Astrocyte (in vitro differentiated cells and primary cell): ENCODE measurements at regions not wholly inside any gene's neighbourhood (a gene's known extent, or its start where the extent isn't known, plus 50 kb on each side); places are given as distances from the start of the nearest gene placed in this dataset.

Experiments
- DNase-seq: peaks from one replicate; pipeline ENCODE4 v3.0.0-alpha.2; 2010; ENCODE audit warnings: low read depth
- FAIRE-seq: peaks from 2 replicates; lab custom pipeline; 2011; peaks lifted over from hg19 to GRCh38; lab: Jason Lieb, UNC
- H2AFZ ChIP-seq: 2 replicates; pipeline ENCODE4 v1.6.0; 2012; ENCODE audit warnings: low read depth, low read length, inconsistent platforms
- H3K27ac ChIP-seq: 2 replicates; pipeline ENCODE4 v1.5.1; 2011; ENCODE audit warnings: low read depth, low read length, inconsistent platforms
- H3K27me3 ChIP-seq: 2 replicates; pipeline ENCODE4 v1.6.0; 2011; ENCODE audit warnings: low read length, inconsistent platforms; ENCODE audit not compliant: insufficient read depth
- H3K36me3 ChIP-seq: 2 replicates; pipeline ENCODE4 v1.5.1; 2011; ENCODE audit warnings: low read length, inconsistent platforms; ENCODE audit not compliant: insufficient read depth
- H3K4me1 ChIP-seq: 2 replicates; pipeline ENCODE4 v1.5.1; 2011; ENCODE audit warnings: low read length, inconsistent platforms; ENCODE audit not compliant: insufficient read depth
- H3K4me2 ChIP-seq: 2 replicates; pipeline ENCODE4 v1.6.0; 2012; ENCODE audit warnings: low read length, inconsistent platforms
- H3K4me3 ChIP-seq: 2 replicates; pipeline ENCODE4 v1.5.1; 2011; ENCODE audit warnings: low read depth, mild to moderate bottlenecking, low read length, inconsistent platforms; ENCODE audit not compliant: insufficient read depth
- H3K79me2 ChIP-seq: 2 replicates; pipeline ENCODE4 v1.6.0; 2012; ENCODE audit warnings: mild to moderate bottlenecking, low read length, inconsistent platforms; ENCODE audit not compliant: insufficient read depth
- H3K9ac ChIP-seq: 2 replicates; pipeline ENCODE4 v1.6.0; 2012; ENCODE audit warnings: mild to moderate bottlenecking, low read length, inconsistent platforms
- H3K9me3 ChIP-seq: 2 replicates; pipeline ENCODE4 v1.5.1; 2012; ENCODE audit warnings: low read depth, mild to moderate bottlenecking, low read length, inconsistent platforms; ENCODE audit not compliant: insufficient read depth
- H4K20me1 ChIP-seq: 2 replicates; pipeline ENCODE4 v1.6.0; 2012; ENCODE audit warnings: low read length, inconsistent platforms; ENCODE audit not compliant: insufficient read depth
- H3K27ac Mint-ChIP-seq: one replicate; pipeline ENCODE4 v1.8.0; 2021; ENCODE audit warnings: mild to moderate bottlenecking, mixed read lengths; ENCODE audit not compliant: unreplicated experiment
- H3K27me3 Mint-ChIP-seq: one replicate; pipeline ENCODE4 v1.8.0; 2021; ENCODE audit warnings: low read depth, mixed read lengths; ENCODE audit not compliant: unreplicated experiment
- H3K36me3 Mint-ChIP-seq: one replicate; pipeline ENCODE4 v1.8.0; 2021; ENCODE audit warnings: low read depth, mixed read lengths; ENCODE audit not compliant: unreplicated experiment
- H3K4me1 Mint-ChIP-seq: one replicate; pipeline ENCODE4 v1.8.0; 2021; ENCODE audit warnings: low read depth, mixed read lengths; ENCODE audit not compliant: unreplicated experiment
- H3K4me3 Mint-ChIP-seq: one replicate; pipeline ENCODE4 v1.8.0; 2021; ENCODE audit warnings: mild to moderate bottlenecking, moderate library complexity, mixed read lengths; ENCODE audit not compliant: unreplicated experiment
- H3K9me3 Mint-ChIP-seq: one replicate; pipeline ENCODE4 v1.8.0; 2021; ENCODE audit warnings: mild to moderate bottlenecking, mixed read lengths; ENCODE audit not compliant: unreplicated experiment
- EZH2 ChIP-seq: IDR thresholded peaks from 2 replicates; pipeline ENCODE4 v1.6.1; 2012; ENCODE audit warnings: mild to moderate bottlenecking, low read length, inconsistent platforms; ENCODE audit not compliant: insufficient read depth
- TF ChIP-seq, protein P1 (sequence below): IDR thresholded peaks from 2 replicates; pipeline ENCODE4 v1.5.1; 2011; ENCODE audit warnings: low read depth, mild to moderate bottlenecking, inconsistent platforms, low read length, moderate library complexity; ENCODE audit not compliant: insufficient read depth

DNA sequence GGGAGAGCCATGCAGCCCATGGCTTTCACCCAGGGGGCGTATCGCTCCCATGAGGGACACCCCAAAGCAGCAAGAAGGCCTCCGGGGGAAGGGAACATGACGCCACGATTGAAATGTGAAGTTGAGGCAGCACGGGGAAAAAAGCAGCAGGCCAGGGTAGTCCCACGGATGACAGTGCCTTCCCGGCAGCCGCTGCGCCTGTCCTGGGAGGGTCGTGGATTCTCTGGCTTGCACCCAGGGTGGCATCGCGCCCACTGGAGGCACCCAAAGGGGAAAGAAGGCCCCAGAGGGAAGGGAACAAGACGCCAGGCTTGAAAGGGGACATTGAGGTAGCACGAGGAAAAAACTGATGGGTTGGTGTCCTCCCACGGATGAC, 161.6 kb upstream of the ALG10B start:
- H3K4me3 ChIP-seq: no peak overlapping the region
- Mint-ChIP-seq H3K4me3 (no peak overlapping the region), H3K27me3 (no peaks in the 10 kb centered on the region), H3K36me3 (no peaks in the 10 kb centered on the region), H3K4me1 (no peaks in the 10 kb centered on the region), H3K27ac (no peak overlapping the region), H3K9me3 (peaks cover 16% of the 10 kb centered on the region)
- no peak overlapping the region for H3K27ac ChIP-seq
- no peaks in the 10 kb centered on the region for H3K27me3 ChIP-seq
- no peaks in the 10 kb centered on the region for H3K79me2 ChIP-seq
- H3K4me2 ChIP-seq: no peak overlapping the region
- FAIRE-seq (no peak), DNase-seq (no peak)
- no peak overlapping the region for H2AFZ ChIP-seq
- H3K4me1 ChIP-seq: no peaks in the 10 kb centered on the region
- peaks cover 8% of the 10 kb centered on the region for H3K9me3 ChIP-seq
- no peak overlapping the region for H3K9ac ChIP-seq
- TF ChIP-seq EZH2: no peak
- TF ChIP-seq, protein P1, sequence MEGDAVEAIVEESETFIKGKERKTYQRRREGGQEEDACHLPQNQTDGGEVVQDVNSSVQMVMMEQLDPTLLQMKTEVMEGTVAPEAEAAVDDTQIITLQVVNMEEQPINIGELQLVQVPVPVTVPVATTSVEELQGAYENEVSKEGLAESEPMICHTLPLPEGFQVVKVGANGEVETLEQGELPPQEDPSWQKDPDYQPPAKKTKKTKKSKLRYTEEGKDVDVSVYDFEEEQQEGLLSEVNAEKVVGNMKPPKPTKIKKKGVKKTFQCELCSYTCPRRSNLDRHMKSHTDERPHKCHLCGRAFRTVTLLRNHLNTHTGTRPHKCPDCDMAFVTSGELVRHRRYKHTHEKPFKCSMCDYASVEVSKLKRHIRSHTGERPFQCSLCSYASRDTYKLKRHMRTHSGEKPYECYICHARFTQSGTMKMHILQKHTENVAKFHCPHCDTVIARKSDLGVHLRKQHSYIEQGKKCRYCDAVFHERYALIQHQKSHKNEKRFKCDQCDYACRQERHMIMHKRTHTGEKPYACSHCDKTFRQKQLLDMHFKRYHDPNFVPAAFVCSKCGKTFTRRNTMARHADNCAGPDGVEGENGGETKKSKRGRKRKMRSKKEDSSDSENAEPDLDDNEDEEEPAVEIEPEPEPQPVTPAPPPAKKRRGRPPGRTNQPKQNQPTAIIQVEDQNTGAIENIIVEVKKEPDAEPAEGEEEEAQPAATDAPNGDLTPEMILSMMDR: no peak
- no peaks in the 10 kb centered on the region for H4K20me1 ChIP-seq
- no peaks in the 10 kb centered on the region for H3K36me3 ChIP-seq

DNA sequence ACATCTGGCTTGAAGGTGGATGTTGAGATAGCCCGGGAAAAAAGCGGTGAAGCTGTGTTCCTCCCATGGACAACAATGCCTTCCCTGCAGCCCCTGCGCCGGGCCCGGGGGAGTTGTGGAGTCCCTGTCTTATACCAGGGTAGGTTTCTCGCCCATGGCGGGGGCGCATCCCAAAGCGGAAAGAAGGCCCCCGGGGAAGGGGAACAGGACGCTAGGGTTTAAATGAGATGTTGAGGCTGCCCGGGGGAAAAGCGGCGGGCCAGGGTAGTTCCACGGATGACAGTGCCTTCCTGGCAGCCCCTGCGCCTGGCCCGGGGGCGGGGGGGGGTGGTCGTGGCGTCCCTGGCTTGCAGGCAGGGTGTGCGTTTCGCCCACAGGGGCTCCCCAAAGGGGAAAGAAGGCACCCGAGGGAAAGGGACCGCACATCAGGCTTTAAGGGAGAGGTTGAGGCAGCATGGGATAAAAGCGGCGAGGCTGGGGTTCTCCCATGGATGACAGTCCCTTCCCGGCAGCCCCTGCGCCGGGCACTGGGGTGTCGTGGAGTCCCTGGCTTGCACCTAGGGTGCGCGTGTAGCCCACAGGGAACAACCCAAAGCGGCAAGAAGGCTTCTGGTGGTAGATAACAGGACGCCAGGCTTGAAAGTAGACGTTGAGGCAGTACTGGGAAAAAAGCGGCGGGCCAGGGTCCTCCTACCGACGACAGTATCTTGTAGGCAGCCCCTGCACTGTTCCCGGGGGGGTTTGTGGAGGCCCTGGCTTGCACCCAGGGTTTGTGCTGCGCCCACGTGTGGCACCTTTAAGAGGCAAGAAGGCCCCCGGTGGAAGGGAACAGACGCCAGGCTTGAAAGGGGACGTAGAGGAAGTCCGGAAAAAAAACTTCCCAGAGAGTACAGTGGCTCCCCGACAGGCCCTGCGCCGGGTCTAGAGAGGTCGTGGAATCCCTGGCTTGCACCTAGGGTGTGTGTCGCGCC, 160.8 kb upstream of the ALG10B start:
- H3K9me3 ChIP-seq: peaks cover 8% of the 10 kb centered on the region
- Mint-ChIP-seq H3K27ac (no peak overlapping the region), H3K4me3 (no peak overlapping the region), H3K27me3 (no peaks in the 10 kb centered on the region), H3K36me3 (no peaks in the 10 kb centered on the region), H3K9me3 (peaks cover 11% of the 10 kb centered on the region), H3K4me1 (no peaks in the 10 kb centered on the region)
- H3K27me3 ChIP-seq: no peaks in the 10 kb centered on the region
- H4K20me1 ChIP-seq: no peaks in the 10 kb centered on the region
- no peaks in the 10 kb centered on the region for H3K4me1 ChIP-seq
- H3K4me3 ChIP-seq: no peak overlapping the region
- H2AFZ ChIP-seq: no peak overlapping the region
- TF ChIP-seq EZH2: no peak
- TF ChIP-seq, protein P1: no peak
- DNase-seq (no peak), FAIRE-seq (no peak)
- H3K27ac ChIP-seq: no peak overlapping the region
- H3K79me2 ChIP-seq: no peaks in the 10 kb centered on the region
- no peak overlapping the region for H3K4me2 ChIP-seq
- no peaks in the 10 kb centered on the region for H3K36me3 ChIP-seq
- no peak overlapping the region for H3K9ac ChIP-seq
